Endothelial cell of umbilical vein (primary cell): ENCODE measurements at regions not wholly inside any gene's neighbourhood (a gene's known extent, or its start where the extent isn't known, plus 50 kb on each side); places are given as distances from the start of the nearest gene placed in this dataset.

Experiments used
- JUN ChIP-seq: IDR thresholded peaks from 2 replicates; pipeline ENCODE4 v1.6.1; 2011; ENCODE audit warnings: borderline replicate concordance, low read depth; ENCODE audit not compliant: insufficient read length, insufficient read depth
- POLR2A ChIP-seq: IDR thresholded peaks from 2 replicates; pipeline ENCODE4 v1.6.1; 2012; ENCODE audit warnings: low read depth, mild to moderate bottlenecking, control low read depth, low read length
- POLR2AphosphoS5 ChIP-seq: IDR thresholded peaks from 2 replicates; pipeline ENCODE4 v1.6.1; 2012; ENCODE audit warnings: low read depth, mild to moderate bottlenecking, control low read depth, low read length, moderate library complexity; ENCODE audit not compliant: insufficient read depth
- TF ChIP-seq, protein P1 (sequence below), 2 donors: IDR thresholded peaks; 1 replicate in 1 of 2; 2 replicates in 1 of 2; pipeline ENCODE4 v1.5.1; 2011; ENCODE audit warnings: low read length in 2 of 2, mild to moderate bottlenecking in 2 of 2, moderate library complexity in 2 of 2, control low read depth in 1 of 2, inconsistent platforms in 1 of 2, low read depth in 1 of 2; ENCODE audit not compliant: insufficient read depth in 1 of 2; ENCODE audit errors: extremely low read depth in 1 of 2
- TF ChIP-seq, protein P2 (sequence below): IDR thresholded peaks from 2 replicates; pipeline ENCODE4 v1.6.1; 2011; ENCODE audit not compliant: insufficient read depth, insufficient read length

DNA sequence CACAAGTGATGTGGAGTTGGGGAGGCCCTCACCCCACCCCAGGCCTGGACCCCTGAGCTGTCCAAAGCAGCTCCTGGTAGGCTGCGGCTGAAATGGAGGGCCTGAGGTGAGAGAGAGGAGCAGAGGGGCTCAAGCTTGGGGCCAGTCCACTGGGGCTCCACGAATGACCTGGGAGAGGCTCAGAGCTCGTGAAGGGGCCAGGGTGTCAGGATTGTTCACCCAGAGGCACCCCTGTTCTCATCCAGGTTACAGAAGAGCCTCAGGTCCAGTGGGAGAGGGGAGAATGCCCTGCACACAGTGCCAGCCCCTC lies 102.2 kb upstream of the RET start:
- TF ChIP-seq, protein P1, sequence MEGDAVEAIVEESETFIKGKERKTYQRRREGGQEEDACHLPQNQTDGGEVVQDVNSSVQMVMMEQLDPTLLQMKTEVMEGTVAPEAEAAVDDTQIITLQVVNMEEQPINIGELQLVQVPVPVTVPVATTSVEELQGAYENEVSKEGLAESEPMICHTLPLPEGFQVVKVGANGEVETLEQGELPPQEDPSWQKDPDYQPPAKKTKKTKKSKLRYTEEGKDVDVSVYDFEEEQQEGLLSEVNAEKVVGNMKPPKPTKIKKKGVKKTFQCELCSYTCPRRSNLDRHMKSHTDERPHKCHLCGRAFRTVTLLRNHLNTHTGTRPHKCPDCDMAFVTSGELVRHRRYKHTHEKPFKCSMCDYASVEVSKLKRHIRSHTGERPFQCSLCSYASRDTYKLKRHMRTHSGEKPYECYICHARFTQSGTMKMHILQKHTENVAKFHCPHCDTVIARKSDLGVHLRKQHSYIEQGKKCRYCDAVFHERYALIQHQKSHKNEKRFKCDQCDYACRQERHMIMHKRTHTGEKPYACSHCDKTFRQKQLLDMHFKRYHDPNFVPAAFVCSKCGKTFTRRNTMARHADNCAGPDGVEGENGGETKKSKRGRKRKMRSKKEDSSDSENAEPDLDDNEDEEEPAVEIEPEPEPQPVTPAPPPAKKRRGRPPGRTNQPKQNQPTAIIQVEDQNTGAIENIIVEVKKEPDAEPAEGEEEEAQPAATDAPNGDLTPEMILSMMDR (IDR thresholded peaks at IDR 0.05; ENCODE audit: extremely low read depth in 1 of 2, insufficient read depth in 1 of 2, low read depth in 1 of 2, low read length in 2 of 2): no peak
- TF ChIP-seq, protein P2, sequence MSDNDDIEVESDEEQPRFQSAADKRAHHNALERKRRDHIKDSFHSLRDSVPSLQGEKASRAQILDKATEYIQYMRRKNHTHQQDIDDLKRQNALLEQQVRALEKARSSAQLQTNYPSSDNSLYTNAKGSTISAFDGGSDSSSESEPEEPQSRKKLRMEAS: no peak
- TF ChIP-seq JUN (no peak), POLR2AphosphoS5 (no peak), POLR2A (no peak)
